ENCODE measurements at regions not wholly inside any gene's neighbourhood (a gene's known extent, or its start where the extent isn't known, plus 50 kb on each side); places are given as distances from the start of the nearest gene placed in this dataset.

DNA sequence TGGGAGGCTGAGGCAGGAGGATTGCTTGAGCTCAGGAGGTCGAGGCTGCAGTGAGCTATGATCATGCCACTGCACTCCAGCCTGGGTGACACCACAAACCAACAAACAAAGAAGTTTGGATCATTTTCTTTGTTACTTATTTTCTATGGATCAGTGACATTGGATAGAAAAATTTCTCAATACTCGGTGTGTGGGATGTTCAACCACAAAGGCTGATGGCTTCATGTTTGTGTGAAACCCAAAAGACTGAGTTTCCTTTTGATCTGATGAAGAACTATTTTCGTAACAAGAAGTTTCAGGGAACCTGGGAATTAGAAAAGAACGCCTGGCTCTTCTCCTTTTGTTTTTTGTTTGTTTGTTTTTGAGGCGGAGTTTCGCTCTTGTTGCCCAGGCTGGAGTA, 104.0 kb downstream of the HOXA1 start:
- 91 to 100% methylated on average over 4 to 6 of the region's 6 CpGs for WGBS, 2 experiments (ENCODE audit: insufficient coverage in 1 of 2, insufficient read length in 1 of 2)
- H3K27ac Mint-ChIP-seq = no peak overlapping the region

DNA sequence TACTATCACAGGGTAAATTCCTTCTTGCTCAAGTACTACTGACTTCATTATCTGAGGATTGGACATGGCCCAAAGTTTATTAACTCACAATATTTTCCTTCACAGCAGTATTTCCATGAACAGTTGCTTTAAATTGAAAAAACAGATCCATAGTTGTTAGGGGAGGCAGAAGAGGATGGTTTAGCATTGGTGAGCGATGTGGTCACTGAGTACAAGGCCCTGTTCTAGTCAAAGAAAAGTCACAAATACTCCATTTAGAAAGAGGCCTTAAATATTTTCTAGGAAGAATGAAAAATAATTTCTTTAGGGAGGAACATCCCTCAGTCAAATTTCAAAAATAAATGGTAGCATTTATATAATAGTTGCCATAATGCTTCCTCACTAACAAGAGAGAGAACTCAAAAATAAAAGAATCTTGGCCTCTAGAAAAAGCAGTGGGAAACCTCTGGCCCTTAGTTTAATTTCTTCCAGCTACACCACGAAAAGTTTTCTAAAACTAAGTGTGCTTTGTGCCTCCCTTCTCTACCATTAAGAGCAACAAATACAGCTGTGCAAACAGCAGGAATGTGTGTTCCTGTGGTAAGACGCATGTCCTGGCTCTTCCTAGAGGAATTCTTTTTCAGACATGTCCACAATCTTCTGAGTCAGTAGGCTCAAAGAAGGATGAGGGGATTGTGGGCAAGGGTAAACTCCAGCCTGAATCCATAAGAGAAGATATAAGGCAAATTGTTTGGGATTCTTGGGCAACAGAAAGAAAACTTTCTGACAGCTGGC, 105.7 kb downstream of the HOXA1 start:
- no peak overlapping the region for H3K27ac Mint-ChIP-seq
- no peaks in the 10 kb centered on the region for H3K9me3 ChIP-seq (ENCODE audit: control insufficient read depth, low read length)

More for the DNA sequence above, 104.0 kb downstream of the HOXA1 start:
- Mint-ChIP-seq H3K36me3 (ENCODE audit: low read depth) (no peaks in the 10 kb centered on the region), H3K4me1 (peaks cover 4% of the 10 kb centered on the region), H3K9me3 (no peaks in the 10 kb centered on the region), H3K27me3 (ENCODE audit: insufficient read depth) (peaks cover 44% of the 10 kb centered on the region), H3K4me3 (no peak overlapping the region)
- Histone ChIP-seq H3K36me3 (ENCODE audit: control insufficient read depth, insufficient read depth, low read length) (no peaks in the 10 kb centered on the region), H3K4me1 (ENCODE audit: control insufficient read depth, insufficient read depth, low read length) (no peaks in the 10 kb centered on the region), H3K4me3 (ENCODE audit: low read length) (no peak overlapping the region), H3K9me3 (ENCODE audit: control insufficient read depth, low read length) (no peaks in the 10 kb centered on the region), H3K27me3 (ENCODE audit: control insufficient read depth, insufficient read depth, low read length, poor library complexity, severe bottlenecking) (peaks cover 19% of the 10 kb centered on the region), H3K27ac (ENCODE audit: low read depth, low read length) (no peak overlapping the region), H3K9ac (ENCODE audit: extremely low read depth, low read length, poor library complexity, severe bottlenecking) (no peak overlapping the region)
- no peak for DNase-seq
- TF ChIP-seq, protein P1, sequence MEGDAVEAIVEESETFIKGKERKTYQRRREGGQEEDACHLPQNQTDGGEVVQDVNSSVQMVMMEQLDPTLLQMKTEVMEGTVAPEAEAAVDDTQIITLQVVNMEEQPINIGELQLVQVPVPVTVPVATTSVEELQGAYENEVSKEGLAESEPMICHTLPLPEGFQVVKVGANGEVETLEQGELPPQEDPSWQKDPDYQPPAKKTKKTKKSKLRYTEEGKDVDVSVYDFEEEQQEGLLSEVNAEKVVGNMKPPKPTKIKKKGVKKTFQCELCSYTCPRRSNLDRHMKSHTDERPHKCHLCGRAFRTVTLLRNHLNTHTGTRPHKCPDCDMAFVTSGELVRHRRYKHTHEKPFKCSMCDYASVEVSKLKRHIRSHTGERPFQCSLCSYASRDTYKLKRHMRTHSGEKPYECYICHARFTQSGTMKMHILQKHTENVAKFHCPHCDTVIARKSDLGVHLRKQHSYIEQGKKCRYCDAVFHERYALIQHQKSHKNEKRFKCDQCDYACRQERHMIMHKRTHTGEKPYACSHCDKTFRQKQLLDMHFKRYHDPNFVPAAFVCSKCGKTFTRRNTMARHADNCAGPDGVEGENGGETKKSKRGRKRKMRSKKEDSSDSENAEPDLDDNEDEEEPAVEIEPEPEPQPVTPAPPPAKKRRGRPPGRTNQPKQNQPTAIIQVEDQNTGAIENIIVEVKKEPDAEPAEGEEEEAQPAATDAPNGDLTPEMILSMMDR (conservative IDR thresholded peaks at IDR 0.05) = no peak

DNA sequence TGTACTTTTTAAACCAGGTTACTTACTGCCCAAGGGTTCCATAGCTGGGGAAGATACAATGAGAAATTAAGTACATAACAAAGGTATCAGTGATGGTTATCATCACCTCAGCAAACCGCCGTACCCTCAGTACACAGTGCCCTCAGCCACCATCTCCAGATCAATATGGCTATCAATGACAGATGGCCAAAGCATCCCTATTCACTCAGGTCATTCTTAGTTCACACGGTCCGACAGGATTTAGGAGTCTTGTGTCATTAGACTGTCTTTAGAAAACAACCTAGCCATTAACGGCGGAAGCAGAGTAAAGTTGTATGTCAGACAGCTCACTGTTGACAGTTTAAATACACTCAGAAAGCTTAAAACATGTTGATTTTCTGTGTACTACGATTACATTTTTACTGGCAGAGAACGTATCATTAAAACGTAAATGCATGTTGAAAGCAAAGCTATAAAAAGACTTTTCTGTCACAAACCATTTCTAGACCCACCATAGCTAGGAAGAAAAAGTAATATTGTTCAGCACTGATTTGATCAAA, 106.9 kb downstream of the HOXA1 start:
- DNase-seq = no peak
- Histone ChIP-seq H3K9ac (ENCODE audit: extremely low read depth, low read length, poor library complexity, severe bottlenecking) (no peak overlapping the region), H3K27me3 (ENCODE audit: control insufficient read depth, insufficient read depth, low read length, poor library complexity, severe bottlenecking) (peaks cover 2% of the 10 kb centered on the region), H3K27ac (ENCODE audit: low read depth, low read length) (no peak overlapping the region), H3K4me3 (ENCODE audit: low read length) (no peak overlapping the region), H3K9me3 (ENCODE audit: control insufficient read depth, low read length) (no peaks in the 10 kb centered on the region), H3K4me1 (ENCODE audit: control insufficient read depth, insufficient read depth, low read length) (no peaks in the 10 kb centered on the region), H3K36me3 (ENCODE audit: control insufficient read depth, insufficient read depth, low read length) (no peaks in the 10 kb centered on the region)
- 93 to 99% methylated on average over 9 of the region's 9 CpGs for WGBS, 2 experiments (ENCODE audit: insufficient coverage in 1 of 2, insufficient read length in 1 of 2)
- Mint-ChIP-seq H3K27me3 (ENCODE audit: insufficient read depth) (peaks cover 26% of the 10 kb centered on the region), H3K36me3 (ENCODE audit: low read depth) (no peaks in the 10 kb centered on the region), H3K9me3 (no peaks in the 10 kb centered on the region), H3K4me3 (no peak overlapping the region), H3K4me1 (no peaks in the 10 kb centered on the region), H3K27ac (no peak overlapping the region)
- TF ChIP-seq, protein P1 (conservative IDR thresholded peaks at IDR 0.05) = no peak

More for the DNA sequence above, 105.7 kb downstream of the HOXA1 start:
- Histone ChIP-seq H3K27me3 (ENCODE audit: control insufficient read depth, insufficient read depth, low read length, poor library complexity, severe bottlenecking) (peaks cover 14% of the 10 kb centered on the region), H3K27ac (ENCODE audit: low read depth, low read length) (no peak overlapping the region), H3K4me1 (ENCODE audit: control insufficient read depth, insufficient read depth, low read length) (no peaks in the 10 kb centered on the region), H3K9ac (ENCODE audit: extremely low read depth, low read length, poor library complexity, severe bottlenecking) (no peak overlapping the region), H3K36me3 (ENCODE audit: control insufficient read depth, insufficient read depth, low read length) (no peaks in the 10 kb centered on the region), H3K4me3 (ENCODE audit: low read length) (no peak overlapping the region)
- no peaks in the 10 kb centered on the region for H3K4me1 Mint-ChIP-seq
- H3K9me3 Mint-ChIP-seq = no peaks in the 10 kb centered on the region
- DNase-seq = no peak
- 79 to 82% methylated on average over 3 of the region's 3 CpGs for WGBS, 2 experiments (ENCODE audit: insufficient coverage in 1 of 2, insufficient read length in 1 of 2)
- TF ChIP-seq, protein P1 (conservative IDR thresholded peaks at IDR 0.05) = no peak
- H3K27me3 Mint-ChIP-seq (ENCODE audit: insufficient read depth) = peaks cover 30% of the 10 kb centered on the region
- no peak overlapping the region for H3K4me3 Mint-ChIP-seq
- H3K36me3 Mint-ChIP-seq (ENCODE audit: low read depth) = no peaks in the 10 kb centered on the region
